ENCODE measurements at regions not wholly inside any gene's neighbourhood (a gene's known extent, or its start where the extent isn't known, plus 50 kb on each side); places are given as distances from the start of the nearest gene placed in this dataset.

DNA sequence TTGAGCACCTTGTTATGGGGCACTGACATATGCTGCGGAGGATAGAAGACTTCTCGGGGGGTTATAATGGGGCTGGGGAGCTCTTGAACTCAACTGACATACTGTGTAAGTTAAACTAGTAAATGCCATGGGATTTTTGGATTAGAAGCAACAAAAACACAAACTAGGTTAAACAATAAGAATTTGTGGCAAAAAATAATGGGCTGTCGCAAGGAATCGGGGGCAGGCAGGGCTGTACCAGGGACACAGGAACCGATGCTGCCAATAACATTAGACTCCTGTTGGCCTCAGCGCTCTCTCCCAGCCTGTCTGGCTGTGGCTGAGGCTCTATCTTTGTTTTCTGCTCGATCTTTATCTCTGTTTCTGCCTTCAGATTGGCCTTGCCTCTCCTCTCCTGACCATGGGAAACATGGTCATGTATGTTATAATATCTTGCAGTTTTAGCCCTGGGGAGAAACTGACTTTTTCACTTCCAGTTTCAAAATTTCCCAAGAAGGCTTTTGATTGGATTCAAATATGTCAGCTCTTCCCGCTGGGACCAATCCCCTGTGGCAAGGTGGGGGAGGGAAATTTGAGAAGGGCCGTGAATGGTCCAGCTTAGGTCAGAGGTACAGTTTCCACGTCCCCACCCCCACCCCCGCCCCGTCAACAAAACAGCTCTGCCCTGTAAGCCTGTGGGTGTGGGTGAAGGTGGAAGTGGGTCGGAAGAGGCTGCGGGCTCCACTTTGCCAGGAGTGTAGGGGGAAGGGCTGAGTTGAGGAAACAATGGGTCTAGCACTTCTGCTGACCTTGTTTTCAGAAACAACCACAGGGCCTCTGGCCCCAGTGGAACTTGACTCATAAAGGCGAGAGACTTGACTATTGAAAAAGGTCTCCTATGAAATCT lies 161.1 kb upstream of the TBL1XR1 start:
- TF ChIP-seq, protein P1, sequence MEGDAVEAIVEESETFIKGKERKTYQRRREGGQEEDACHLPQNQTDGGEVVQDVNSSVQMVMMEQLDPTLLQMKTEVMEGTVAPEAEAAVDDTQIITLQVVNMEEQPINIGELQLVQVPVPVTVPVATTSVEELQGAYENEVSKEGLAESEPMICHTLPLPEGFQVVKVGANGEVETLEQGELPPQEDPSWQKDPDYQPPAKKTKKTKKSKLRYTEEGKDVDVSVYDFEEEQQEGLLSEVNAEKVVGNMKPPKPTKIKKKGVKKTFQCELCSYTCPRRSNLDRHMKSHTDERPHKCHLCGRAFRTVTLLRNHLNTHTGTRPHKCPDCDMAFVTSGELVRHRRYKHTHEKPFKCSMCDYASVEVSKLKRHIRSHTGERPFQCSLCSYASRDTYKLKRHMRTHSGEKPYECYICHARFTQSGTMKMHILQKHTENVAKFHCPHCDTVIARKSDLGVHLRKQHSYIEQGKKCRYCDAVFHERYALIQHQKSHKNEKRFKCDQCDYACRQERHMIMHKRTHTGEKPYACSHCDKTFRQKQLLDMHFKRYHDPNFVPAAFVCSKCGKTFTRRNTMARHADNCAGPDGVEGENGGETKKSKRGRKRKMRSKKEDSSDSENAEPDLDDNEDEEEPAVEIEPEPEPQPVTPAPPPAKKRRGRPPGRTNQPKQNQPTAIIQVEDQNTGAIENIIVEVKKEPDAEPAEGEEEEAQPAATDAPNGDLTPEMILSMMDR (IDR thresholded peaks at IDR 0.05), result no peak
- TF ChIP-seq POLR2A (IDR thresholded peaks at IDR 0.05), result peak in 1 of 2 donors; percentile 27
- Histone ChIP-seq H3K4me1 (peaks cover 11 to 68% (median 60%) of the 10 kb centered on the region in 12 donors), H3K36me3 (no peaks in the 10 kb centered on the region), H3K27me3 (no peaks in the 10 kb centered on the region), H3K4me3 (peak overlapping the region in 11 of 12 donors; percentile 4 to 57 (median 34)), H3K27ac (peak overlapping the region; percentile 73 to 95 (median 91)), H3K9me3 (no peaks in the 10 kb centered on the region)
- intact Hi-C loops (cut with DNase I), result loop anchor here in 8 of 10 donors (2.0 to 10.0 kb wide), 11 partner anchors 64 to 1029 kb away; partner anchors contain the start of gene TBL1XR1 (in 3 of the 8)
- ATAC-seq (peak; percentile 33 to 70 (median 57)), DNase-seq (peak; percentile 77 to 88 (median 81))
- 12 to 28% (median 19%) methylated on average over 15 of the region's 15 CpGs for WGBS, 4 donors

DNA sequence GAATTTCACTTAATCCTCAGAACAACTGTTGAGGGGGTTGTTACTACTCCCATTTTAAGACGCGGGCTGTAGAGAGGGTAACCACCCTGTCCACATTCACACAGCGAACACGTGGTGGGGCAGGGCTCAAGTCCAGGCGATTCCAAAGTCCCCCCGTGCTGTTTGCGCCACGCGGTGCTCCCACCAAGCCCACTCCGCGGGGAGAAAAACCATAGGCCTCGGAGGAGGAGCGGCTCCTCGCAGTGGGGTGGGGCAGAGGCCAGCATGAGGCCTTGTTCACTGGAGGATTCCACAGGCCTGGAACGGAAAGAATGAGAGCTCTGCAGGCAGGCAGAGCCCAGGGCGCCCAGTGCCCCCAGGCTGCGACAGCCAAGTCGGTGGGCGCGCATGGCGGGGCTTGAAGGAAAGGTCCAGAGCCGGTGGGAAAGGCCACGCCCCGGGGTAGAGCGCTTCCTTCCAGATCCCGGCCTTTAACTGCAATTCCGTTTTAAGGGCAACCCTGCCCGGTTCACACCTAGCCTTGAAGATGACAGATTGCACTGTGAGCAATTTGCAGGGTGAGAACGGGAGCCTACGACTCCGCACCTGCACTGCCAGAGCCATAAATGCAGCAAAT lies 161.8 kb upstream of the TBL1XR1 start:
- 29 to 55% (median 36%) methylated on average over 21 to 31 of the region's 31 CpGs for WGBS, 4 donors

DNA sequence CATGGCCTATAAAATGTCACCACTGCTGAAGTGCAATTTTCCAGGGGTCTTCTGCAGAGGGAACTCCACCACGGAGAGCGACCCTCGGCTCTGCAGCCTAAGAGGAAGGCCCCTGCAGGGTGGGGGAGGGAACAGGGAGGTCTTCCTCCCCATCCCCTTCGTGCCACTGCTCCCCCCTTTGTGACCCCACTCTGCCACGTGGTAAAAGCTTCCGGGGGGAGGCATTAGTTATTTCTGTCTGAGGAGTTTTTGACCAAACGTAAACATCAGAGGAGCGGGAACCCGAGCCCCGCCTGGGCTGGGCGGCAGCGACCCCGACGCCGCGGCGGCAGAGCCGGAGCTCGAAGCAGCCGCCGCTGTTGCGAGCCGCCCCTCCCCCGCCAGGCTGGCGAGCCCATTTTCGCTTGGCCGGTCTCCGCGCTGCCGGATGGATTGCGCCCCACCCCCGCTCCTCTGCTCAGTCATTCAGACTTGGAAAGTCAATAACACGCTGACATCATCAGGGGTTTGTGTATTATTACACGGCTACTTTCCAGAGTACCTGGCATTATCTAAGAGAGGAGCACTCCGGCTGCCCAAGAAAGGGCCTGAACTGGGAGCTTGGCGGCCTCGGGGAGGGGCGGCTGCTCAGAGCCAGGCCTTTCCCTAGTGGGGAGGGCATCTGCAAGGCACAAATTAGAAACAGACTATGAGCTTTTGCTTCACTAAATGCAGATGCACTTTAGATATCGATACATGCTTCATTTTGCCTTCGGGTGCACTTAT lies 162.5 kb upstream of the TBL1XR1 start:
- no peak for TF ChIP-seq POLR2A (IDR thresholded peaks at IDR 0.05)
- TF ChIP-seq, protein P1 (IDR thresholded peaks at IDR 0.05), result peak in 1 of 12 donors; percentile 15
- Histone ChIP-seq H3K27me3 (no peaks in the 10 kb centered on the region), H3K27ac (peak overlapping the region; percentile 73 to 95 (median 91)), H3K4me1 (peaks cover 11 to 68% (median 60%) of the 10 kb centered on the region in 12 donors), H3K4me3 (peak overlapping the region in 11 of 12 donors; percentile 4 to 57 (median 41)), H3K36me3 (no peaks in the 10 kb centered on the region), H3K9me3 (no peaks in the 10 kb centered on the region)
- intact Hi-C loops (cut with DNase I), result loop anchor here (1.0 to 10.0 kb wide), 37 partner anchors 65 to 1028 kb away; partner anchors contain the start of gene TBL1XR1 (in 9 of the 10)
- WGBS, 4 donors, result 0 to 1% (median 0%) methylated on average over 10 to 40 of the region's 40 CpGs
- DNase-seq, result peak; percentile 95 to 97 (median 96)
- ATAC-seq, result peak; percentile 91 to 94 (median 92)

More for the DNA sequence above, 161.8 kb upstream of the TBL1XR1 start:
- peak in 2 of 4 donors; percentile 1 to 5 for ATAC-seq
- intact Hi-C loops (cut with DNase I), result loop anchor here in 9 of 10 donors (1.0 to 10.0 kb wide), 13 partner anchors 64 to 1028 kb away; partner anchors contain the start of gene TBL1XR1 (in 7 of the 9)
- TF ChIP-seq, protein P1 (IDR thresholded peaks at IDR 0.05), result no peak
- no peak for TF ChIP-seq POLR2A (IDR thresholded peaks at IDR 0.05)
- peak overlapping the region; percentile 73 to 95 (median 91) for H3K27ac ChIP-seq
- H3K9me3 ChIP-seq, result no peaks in the 10 kb centered on the region
- DNase-seq, result peak; percentile 33 to 77 (median 48)
- H3K4me1 ChIP-seq, result peaks cover 11 to 68% (median 60%) of the 10 kb centered on the region in 12 donors
- peak overlapping the region in 10 of 12 donors; percentile 4 to 57 (median 42) for H3K4me3 ChIP-seq
- H3K27me3 ChIP-seq, result no peaks in the 10 kb centered on the region
- H3K36me3 ChIP-seq, result no peaks in the 10 kb centered on the region

Measured in heart left ventricle (tissue), 16 donors.